Liver (tissue), 8 donors: ENCODE measurements at regions not wholly inside any gene's neighbourhood (a gene's known extent, or its start where the extent isn't known, plus 50 kb on each side); places are given as distances from the start of the nearest gene placed in this dataset.

Source experiments
- DNase-seq: peaks from one replicate; pipeline ENCODE4 v3.0.0-alpha.2; 2017; ENCODE audit warnings: low spot score
- H3K27ac ChIP-seq, 2 donors: one replicate each; pipeline ENCODE4 v1.7.0; 2013; ENCODE audit warnings: inconsistent platforms in 2 of 2, low read length in 2 of 2, control low read depth in 1 of 2, low read depth in 1 of 2, mild to moderate bottlenecking in 1 of 2
- H3K27me3 ChIP-seq, 4 donors: one replicate each; pipeline versions ENCODE4 v1.6.1 to v1.7.0; 2013; ENCODE audit warnings: low read length in 3 of 4, inconsistent platforms in 1 of 4, mild to moderate bottlenecking in 1 of 4, moderate library complexity in 1 of 4; ENCODE audit not compliant: control insufficient read depth in 4 of 4, insufficient read depth in 4 of 4
- H3K36me3 ChIP-seq, 4 donors: one replicate each; pipeline versions ENCODE4 v1.6.1 to v1.7.0; 2013; ENCODE audit warnings: low read length in 3 of 4, mild to moderate bottlenecking in 3 of 4, low read depth in 1 of 4, moderate library complexity in 1 of 4; ENCODE audit not compliant: control insufficient read depth in 4 of 4, insufficient read depth in 3 of 4
- H3K4me1 ChIP-seq, 4 donors: one replicate each; pipeline versions ENCODE4 v1.6.1 to v1.7.0; 2013; ENCODE audit warnings: low read length in 3 of 4, mild to moderate bottlenecking in 3 of 4, moderate library complexity in 1 of 4; ENCODE audit not compliant: control insufficient read depth in 4 of 4, insufficient read depth in 4 of 4
- H3K4me3 ChIP-seq, 3 donors: one replicate each; pipeline versions ENCODE4 v1.6.1 to v1.7.0; 2013; ENCODE audit warnings: low read length in 3 of 3, control low read depth in 1 of 3, low read depth in 1 of 3, mild to moderate bottlenecking in 1 of 3
- H3K9ac ChIP-seq, 2 donors: one replicate each; pipeline ENCODE4 v1.7.0; 2013; ENCODE audit warnings: low read length in 2 of 2, mild to moderate bottlenecking in 2 of 2, moderate library complexity in 2 of 2, control low read depth in 1 of 2, low read depth in 1 of 2
- H3K9me3 ChIP-seq, 4 donors: one replicate each; pipeline versions ENCODE4 v1.6.1 to v1.7.0; 2013; ENCODE audit warnings: low read length in 3 of 4; ENCODE audit not compliant: control insufficient read depth in 4 of 4
- CTCF ChIP-seq: fragments of 150-350 bp; IDR thresholded peaks from 2 replicates; pipeline ENCODE4 v1.5.1; 2017; ENCODE audit warnings: improper control_type of control experiment, low read depth, low read length; ENCODE audit not compliant: missing input control
- EGR1 ChIP-seq, 2 donors: IDR thresholded peaks; 2 replicates each; pipeline ENCODE4 v1.6.1; 2016 to 2018; ENCODE audit warnings: antibody characterized with exemption in 2 of 2, low read depth in 2 of 2
- FOXA1 ChIP-seq: IDR thresholded peaks from 2 replicates; pipeline ENCODE4 v1.6.1; 2016; ENCODE audit warnings: antibody characterized with exemption
- FOXA2 ChIP-seq: IDR thresholded peaks from 2 replicates; pipeline ENCODE4 v1.6.1; 2016; ENCODE audit warnings: antibody characterized with exemption
- GABPA ChIP-seq, 2 donors: IDR thresholded peaks in 1 of 2; conservative IDR thresholded peaks in 1 of 2; 2 replicates each; pipeline ENCODE4 v1.6.1; 2016; ENCODE audit warnings: antibody characterized with exemption in 2 of 2, mild to moderate bottlenecking in 1 of 2, moderate library complexity in 1 of 2
- HNF4A ChIP-seq, 2 donors: conservative IDR thresholded peaks; 2 replicates each; pipeline ENCODE4 v1.6.1; 2016; ENCODE audit warnings: antibody characterized with exemption in 2 of 2, mild to moderate bottlenecking in 2 of 2
- HNF4G ChIP-seq: IDR thresholded peaks from 2 replicates; pipeline ENCODE4 v1.6.1; 2016; ENCODE audit warnings: antibody characterized with exemption
- JUND ChIP-seq, 2 donors: IDR thresholded peaks; 2 replicates each; pipeline ENCODE4 v1.6.1; 2016; ENCODE audit warnings: antibody characterized with exemption in 2 of 2
- MAX ChIP-seq: IDR thresholded peaks from 2 replicates; pipeline ENCODE4 v1.6.1; 2016; ENCODE audit warnings: antibody characterized with exemption
- NR2F2 ChIP-seq: IDR thresholded peaks from 2 replicates; pipeline ENCODE4 v1.6.1; 2016; ENCODE audit warnings: antibody characterized with exemption
- RAD21 ChIP-seq, 2 donors: IDR thresholded peaks; 2 replicates each; pipeline ENCODE4 v1.6.1; 2016; ENCODE audit warnings: antibody characterized with exemption in 2 of 2, mild to moderate bottlenecking in 2 of 2
- RXRA ChIP-seq, 2 donors: IDR thresholded peaks; 2 replicates each; pipeline ENCODE4 v1.6.1; 2017 to 2018; ENCODE audit warnings: antibody characterized with exemption in 2 of 2, mild to moderate bottlenecking in 1 of 2
- SP1 ChIP-seq: IDR thresholded peaks from 2 replicates; pipeline ENCODE4 v1.6.1; 2018; ENCODE audit warnings: antibody characterized with exemption, mild to moderate bottlenecking
- TAF1 ChIP-seq: conservative IDR thresholded peaks from 2 replicates; pipeline ENCODE4 v1.6.1; 2016; ENCODE audit warnings: antibody characterized with exemption, mild to moderate bottlenecking
- YY1 ChIP-seq: IDR thresholded peaks from 2 replicates; pipeline ENCODE4 v1.6.1; 2016; ENCODE audit warnings: antibody characterized with exemption, mild to moderate bottlenecking
- ZBTB33 ChIP-seq: IDR thresholded peaks from 2 replicates; pipeline ENCODE4 v1.6.1; 2016; ENCODE audit warnings: antibody characterized with exemption
- WGBS: extraction: QIAGEN DNeasy Blood & Tissue Kit; methylation state at CpG from one replicate; pipeline ENCODE4 v1.1.7; 2013; 5-methylcytosine and 5-hydroxymethylcytosine counted together
- TF ChIP-seq, protein P1 (sequence below): IDR thresholded peaks from 2 replicates; pipeline ENCODE4 v1.6.1; 2016; ENCODE audit warnings: antibody characterized with exemption
- donor health status: healthy.
- donor health status: healthy.
- donor health status: healthy.
- donor health status: healthy.
- donor health status: healthy.

DNA sequence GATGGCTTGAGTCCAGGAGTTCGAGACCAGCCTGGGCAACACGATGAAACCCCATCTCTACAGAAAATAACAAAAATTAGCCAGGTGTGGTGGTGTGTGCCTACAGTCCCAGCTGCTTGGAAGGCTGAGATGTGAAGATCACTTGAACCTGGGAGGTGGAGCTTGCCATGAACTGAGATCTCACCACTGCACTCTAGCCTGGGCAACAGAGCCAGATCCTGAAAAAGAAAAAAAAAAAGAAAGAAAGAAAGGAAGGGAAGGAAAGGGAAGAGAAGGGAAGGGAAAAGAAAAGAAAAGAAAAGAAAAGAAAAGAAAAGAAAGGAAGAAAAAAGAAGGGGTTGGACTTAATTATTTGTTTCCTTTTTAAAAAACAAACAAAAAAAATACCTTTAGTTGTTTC, 764.2 kb downstream of the IRX1 start (continued):
- TF ChIP-seq ZBTB33 = no peak
- no peak for TF ChIP-seq JUND (IDR thresholded peaks at IDR 0.05)
- no peak for TF ChIP-seq GABPA (IDR thresholded peaks at IDR 0.05 in 1 of 2, conservative IDR thresholded peaks at IDR 0.05 in 1 of 2)
- TF ChIP-seq MAX = no peak
- TF ChIP-seq HNF4G = no peak
- TF ChIP-seq RAD21 (IDR thresholded peaks at IDR 0.05) = no peak

DNA sequence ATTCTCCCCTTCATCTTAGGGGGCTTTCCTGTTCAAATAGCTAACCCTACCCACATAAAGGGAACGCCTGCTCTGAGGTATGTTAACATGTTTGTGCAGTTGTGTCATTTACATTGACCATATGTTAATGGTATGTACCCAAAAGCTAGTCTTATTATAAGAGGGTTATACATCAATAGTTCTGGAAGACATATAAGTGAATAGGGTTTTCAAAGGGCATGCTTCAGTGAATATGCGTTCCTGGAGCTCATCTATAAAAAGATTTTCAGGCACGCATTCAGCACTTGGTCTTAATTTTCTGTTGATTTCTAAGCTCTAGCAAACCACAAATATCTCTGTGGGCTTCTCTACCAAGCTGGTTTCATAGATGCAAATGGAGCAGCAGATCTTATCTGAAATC, 766.1 kb downstream of the IRX1 start:
- no peak for DNase-seq
- H3K9me3 ChIP-seq = no peaks in the 10 kb centered on the region
- TF ChIP-seq NR2F2 = no peak
- TF ChIP-seq EGR1 (IDR thresholded peaks at IDR 0.05; ENCODE audit: low read depth in 2 of 2) = no peak
- TF ChIP-seq SP1 = no peak
- no peak for TF ChIP-seq MAX
- TF ChIP-seq YY1 = no peak
- TF ChIP-seq FOXA2 = no peak
- TF ChIP-seq CTCF = no peak
- TF ChIP-seq HNF4G = no peak
- TF ChIP-seq, protein P1, sequence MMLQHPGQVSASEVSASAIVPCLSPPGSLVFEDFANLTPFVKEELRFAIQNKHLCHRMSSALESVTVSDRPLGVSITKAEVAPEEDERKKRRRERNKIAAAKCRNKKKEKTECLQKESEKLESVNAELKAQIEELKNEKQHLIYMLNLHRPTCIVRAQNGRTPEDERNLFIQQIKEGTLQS = no peak
- no peak for TF ChIP-seq JUND (IDR thresholded peaks at IDR 0.05)
- TF ChIP-seq TAF1 = no peak
- TF ChIP-seq GABPA (IDR thresholded peaks at IDR 0.05 in 1 of 2, conservative IDR thresholded peaks at IDR 0.05 in 1 of 2) = no peak
- no peak for TF ChIP-seq FOXA1
- TF ChIP-seq RXRA (IDR thresholded peaks at IDR 0.05) = no peak
- no peak for TF ChIP-seq RAD21 (IDR thresholded peaks at IDR 0.05)
- no peak for TF ChIP-seq HNF4A (conservative IDR thresholded peaks at IDR 0.05)
- H3K9ac ChIP-seq = no peak overlapping the region
- no peak overlapping the region for H3K27ac ChIP-seq
- no peaks in the 10 kb centered on the region for H3K4me1 ChIP-seq
- H3K4me3 ChIP-seq = no peak overlapping the region
- 64% methylated on average over 3 of the region's 3 CpGs for WGBS
- H3K27me3 ChIP-seq = no peaks in the 10 kb centered on the region
- no peaks in the 10 kb centered on the region for H3K36me3 ChIP-seq

- Histone ChIP-seq H3K4me1 (no peaks in the 10 kb centered on the region), H3K27ac (no peak overlapping the region), H3K4me3 (no peak overlapping the region), H3K9ac (no peak overlapping the region), H3K36me3 (no peaks in the 10 kb centered on the region), H3K27me3 (no peaks in the 10 kb centered on the region), H3K9me3 (no peaks in the 10 kb centered on the region)
- DNase-seq = no peak
- WGBS = 63% methylated on average over 2 of the region's 2 CpGs
- TF ChIP-seq CTCF (no peak), MAX (no peak), FOXA1 (no peak), JUND (IDR thresholded peaks at IDR 0.05) (no peak), ZBTB33 (no peak), GABPA (IDR thresholded peaks at IDR 0.05 in 1 of 2, conservative IDR thresholded peaks at IDR 0.05 in 1 of 2) (no peak)
These were observed 766.8 kb downstream of the IRX1 start for GRCh38 chr5:4362411-4362810.
